HG03439 (cell line): ENCODE measurements at regions not wholly inside any gene's neighbourhood (a gene's known extent, or its start where the extent isn't known, plus 50 kb on each side); places are given as distances from the start of the nearest gene placed in this dataset.

Experiments
- ATAC-seq: cut with Tn5 transposase; IDR thresholded peaks from one replicate; pipeline ENCODE4 v1.9.1; 2021; ENCODE audit warnings: mild to moderate bottlenecking, moderate library complexity; ENCODE audit not compliant: unreplicated experiment

DNA sequence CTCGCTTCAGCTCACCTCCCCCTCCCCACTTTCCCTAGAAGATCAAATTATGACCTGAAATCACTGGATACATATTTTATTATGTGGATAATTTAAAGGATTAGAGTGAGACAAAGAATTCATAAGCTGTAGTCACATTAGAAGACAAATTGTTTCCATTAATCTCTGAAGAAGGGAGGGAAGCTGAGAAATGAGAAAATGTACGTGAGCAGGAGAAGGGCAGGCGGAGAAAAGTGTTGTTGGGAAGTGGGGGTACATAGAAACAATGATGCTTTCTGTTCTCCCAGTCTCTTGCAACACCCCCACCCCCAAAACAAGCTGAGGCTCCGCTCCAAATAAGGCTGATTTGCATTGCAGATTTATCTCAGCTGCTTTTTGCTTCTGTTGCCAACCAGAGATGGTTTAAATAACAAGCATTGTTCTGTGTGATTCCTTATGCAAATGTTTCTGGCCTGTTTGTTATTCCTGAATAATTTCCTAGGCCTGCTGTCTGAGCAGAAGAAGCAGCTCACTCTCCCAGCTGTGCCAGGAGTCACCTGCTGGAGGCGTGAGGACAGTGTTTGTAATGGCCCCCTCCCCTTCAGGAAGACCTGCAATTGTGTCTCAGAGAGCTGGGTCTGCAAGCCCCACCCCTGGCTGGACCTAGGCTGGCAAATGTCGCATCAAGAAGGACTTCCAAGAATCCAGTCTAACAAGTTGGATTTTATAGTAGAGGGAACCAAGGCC, 121.8 kb upstream of the TNR start:
- ATAC-seq = no peak

DNA sequence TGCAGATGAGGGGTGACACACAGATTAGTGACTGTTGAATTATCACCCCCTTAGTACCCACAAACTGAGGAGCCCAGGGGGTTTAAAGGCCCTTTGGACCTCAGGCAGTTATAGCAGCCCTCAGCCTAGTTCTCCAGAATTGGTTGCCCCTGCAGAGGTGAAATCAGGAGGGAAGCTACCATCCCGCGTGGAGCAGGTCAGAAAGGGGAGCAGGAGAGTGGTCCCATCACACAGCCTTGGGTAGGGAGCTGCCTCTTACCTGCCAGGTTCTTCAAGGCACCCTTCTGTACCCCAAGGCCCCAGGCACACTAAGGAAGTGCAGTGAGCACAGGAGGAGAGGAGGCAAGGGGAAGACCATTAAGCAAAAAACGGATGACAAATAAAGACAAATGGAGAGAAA, 121.2 kb upstream of the TNR start:
- ATAC-seq = no peak

DNA sequence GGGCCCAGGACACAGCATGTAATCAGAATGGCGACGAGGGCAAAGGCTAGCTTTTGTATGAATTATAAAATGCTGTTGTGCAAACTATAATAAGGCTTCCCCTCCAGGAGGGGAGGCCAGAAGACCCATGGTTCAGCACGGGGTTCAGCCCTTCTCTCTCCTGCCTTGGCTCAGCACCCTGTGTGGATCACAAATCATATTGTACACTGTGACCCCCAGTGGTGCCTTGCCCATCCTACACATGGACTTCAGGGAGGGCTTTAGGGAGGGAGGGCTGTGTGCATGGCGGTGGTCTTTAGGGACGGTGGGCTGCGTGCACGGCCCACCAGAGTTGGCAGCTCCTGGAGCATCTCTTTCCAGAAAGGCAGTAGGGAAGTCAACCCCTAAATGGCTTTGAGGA, 120.8 kb upstream of the TNR start:
- ATAC-seq = no peak

DNA sequence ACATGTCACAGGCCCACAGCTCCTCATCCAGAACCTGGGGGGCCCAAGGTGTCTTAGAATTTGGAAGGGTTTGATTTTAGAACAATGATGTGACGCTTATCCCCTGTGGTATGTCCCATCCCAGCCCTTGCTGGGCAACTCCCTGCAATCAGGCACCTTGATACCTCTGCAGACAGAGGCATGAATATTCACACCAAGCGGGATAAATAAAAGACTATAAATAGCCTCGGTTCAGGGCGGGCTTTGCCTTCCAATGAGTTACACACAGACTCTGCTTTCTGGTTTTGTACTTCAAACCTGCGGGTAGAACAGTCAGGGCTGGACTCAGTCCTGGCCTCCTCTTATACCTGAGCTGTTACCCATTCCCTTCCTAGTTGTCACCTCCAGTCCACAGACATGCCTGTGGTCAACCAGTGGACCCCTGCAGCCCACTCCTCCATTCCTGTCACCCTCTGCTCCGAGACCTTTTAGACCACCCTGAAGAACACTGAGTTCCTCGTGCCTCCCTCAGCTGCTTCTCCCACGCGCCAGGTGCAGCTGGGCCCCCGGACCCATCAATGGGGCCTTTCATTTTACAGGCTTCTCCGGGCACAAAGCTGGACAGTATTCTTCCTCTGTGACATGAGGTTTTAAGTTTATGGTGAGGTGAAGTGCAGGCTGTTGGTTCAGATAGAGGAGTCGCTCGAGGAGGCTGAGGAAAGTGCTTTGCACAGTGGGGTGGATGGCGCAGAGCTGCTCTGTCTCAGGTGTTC, 120.1 kb upstream of the TNR start:
- no peak for ATAC-seq

DNA sequence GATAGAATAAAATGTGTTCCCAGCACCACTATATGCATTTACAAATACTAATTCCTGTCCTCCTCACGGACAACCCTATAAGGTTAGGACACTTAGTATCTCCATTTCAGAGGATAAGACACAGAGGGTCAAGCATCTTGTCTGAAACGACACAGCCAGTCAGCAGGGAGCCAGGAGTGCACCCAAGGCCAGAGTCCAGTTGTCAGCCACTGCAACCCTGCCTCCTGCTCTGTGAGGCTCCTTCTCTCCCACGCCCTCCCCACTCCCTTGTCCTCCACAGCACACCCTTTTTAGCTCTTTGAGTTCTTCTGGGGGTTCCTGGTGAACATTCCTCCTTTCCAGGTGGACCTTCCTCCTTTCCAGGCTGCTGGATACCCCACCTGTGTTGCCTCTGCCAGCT, 119.0 kb upstream of the TNR start:
- ATAC-seq = no peak

DNA sequence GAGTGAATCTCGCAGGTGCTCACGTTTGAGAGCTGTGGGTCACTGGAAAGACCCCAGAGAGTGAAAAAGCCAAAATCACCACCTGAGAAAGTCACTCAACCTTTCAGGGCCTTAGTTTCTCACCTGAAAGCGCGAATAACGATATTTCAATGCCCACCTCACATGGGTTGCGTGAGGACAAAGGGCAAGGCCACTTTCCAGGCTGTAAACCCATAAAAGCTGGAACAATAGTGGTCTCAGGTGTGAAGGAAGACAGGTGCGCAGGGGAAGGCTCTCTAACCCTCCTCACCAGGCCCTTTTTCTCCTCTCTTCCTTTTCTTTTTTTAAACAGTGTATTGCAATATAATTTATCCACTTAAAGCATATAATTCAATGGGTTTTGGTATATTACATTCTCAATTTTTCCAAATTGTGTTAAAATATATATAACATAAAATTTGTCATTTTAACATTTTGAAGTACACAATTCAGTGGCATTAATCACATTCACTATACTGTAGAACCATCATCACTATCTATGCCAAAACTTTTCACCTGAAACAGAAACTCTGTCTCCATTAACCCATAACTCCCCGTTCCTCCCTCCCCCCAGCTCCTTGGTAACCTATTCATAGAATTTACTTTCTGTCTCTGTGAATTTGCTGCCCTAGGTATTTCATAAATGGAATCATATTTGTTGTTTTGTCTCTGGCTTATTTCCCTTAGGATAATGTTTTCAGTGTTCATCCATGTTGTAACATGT, 118.4 kb upstream of the TNR start:
- ATAC-seq = no peak

DNA sequence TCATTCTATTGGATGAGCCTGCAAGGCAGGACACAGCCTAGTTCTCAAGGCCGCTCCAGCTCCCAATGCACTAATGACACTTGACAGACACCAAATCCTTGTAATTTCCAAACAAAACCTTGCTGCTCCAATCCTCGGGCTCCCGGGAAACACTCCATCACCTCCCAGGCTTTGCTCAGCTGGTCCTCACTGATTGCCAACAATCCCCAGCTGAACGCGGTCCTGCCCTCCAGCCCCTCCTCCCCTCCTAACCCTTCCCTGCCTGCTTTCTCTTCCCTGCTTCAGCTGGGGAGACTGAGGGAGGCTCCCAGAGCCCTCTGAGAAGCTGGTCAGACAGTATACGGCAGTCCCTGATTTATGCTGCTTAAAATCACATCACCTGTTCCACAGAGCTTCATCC, 114.4 kb upstream of the TNR start:
- ATAC-seq = no peak

DNA sequence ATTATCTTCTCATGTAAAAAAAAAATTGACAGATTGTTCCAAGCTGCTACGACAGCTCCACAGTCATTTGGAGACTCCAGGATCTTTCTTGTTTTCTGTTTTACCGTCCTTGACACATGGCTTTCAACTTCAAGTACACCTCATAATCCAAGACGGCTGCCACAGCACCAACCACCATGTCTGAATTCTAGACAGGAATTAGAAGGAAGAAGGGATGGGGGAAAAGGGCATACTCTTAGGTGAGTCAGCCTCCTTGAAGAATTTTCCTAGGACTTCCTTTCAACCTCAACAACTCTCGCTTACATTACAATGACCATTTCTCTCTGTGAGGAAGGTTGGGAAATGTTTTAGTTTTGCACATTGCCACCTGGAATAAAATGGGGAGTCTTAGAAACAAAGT, 110.3 kb upstream of the TNR start:
- no peak for ATAC-seq

DNA sequence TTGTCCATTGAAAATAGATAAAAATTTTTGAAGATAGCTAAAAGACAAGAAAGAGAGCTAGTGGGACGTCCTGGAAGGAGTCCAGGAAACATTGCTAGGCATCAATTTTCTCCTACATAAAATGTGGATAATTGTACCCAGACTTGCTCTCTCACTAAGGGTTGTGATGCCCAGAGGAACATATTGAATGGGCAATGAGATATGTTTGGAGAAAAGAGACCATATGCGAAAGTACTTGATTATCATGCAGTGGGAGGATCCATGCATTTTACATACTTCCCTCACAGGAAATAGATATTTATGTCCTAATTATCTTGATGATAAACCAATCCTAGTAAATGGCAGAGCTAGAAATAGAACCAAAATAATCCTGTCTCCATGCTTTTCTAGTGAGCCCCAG, 108.4 kb upstream of the TNR start:
- no peak for ATAC-seq

DNA sequence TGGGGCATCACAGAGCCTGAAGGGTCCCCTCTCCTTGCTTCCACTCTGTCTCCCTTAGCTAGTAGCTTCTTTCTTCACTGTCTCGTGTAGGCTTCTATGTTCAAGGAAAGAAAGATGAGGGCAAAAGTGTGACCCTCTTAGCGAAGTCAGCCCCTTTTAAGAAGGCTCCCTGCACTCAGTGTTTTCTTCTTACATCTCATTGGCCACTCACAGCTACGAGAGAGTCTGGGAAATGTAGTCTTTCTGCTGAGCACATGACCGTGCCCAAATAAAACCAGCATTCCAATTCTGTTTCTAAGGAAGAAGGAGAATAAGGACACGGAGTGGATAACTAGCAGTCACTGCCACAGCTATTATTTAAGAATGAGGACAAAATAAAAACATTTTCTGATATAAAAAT, 104.9 kb upstream of the TNR start:
- ATAC-seq = no peak

DNA sequence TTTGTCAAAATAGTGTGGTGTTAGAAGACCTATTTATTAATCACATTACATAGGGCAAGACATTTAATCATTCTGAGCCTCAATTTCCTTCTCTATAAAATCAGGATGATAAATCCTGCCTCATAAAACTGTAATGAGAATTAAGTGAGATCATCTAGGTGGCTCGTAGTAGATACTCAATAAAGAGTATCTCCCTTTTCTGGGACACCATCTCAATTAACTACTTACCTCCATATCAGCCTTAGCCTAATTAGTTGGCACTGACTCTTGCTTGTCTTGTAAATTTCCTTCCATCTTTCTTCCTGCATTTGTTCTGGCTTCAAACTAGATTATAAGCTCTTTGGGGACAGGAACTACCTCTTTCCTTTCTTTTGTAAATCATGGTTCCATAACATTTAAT, 102.6 kb upstream of the TNR start:
- ATAC-seq = no peak

DNA sequence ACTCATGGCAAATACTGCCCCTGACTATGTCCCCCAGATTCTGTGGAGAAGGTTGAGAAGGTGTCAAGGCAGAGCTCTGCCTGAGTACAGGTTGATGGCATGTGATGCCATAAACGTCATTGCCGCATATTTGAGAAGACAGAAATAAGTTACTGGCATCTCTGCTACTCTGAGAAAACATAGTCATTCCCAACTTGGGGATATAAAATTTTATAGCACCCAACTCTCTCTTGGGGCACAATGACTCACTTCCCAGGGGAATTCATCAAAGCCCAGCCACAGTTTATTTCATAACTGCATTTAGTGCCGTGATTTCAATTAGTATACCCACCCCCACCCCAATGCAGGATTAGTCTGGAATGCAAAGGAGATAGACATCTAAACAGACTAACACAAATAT, 101.9 kb upstream of the TNR start:
- ATAC-seq = no peak

DNA sequence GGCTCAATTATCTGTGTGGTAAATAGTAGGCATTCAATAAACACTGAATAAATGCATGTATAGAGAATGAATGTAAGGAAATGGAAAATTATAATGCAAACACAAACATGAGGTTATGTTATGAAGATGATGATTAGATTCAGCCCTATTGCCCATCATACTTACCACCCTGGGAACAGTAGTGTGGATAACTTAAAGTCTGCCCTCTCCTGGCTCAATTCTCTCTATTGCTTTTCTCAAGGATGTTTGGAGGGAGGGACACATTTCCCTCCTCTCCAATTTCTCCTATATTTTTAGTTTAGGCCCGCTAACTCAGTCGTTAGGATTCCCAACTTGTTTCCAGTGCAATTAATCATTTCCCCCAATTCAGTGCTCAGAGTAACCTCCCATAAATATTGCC, 101.5 kb upstream of the TNR start:
- ATAC-seq = no peak

DNA sequence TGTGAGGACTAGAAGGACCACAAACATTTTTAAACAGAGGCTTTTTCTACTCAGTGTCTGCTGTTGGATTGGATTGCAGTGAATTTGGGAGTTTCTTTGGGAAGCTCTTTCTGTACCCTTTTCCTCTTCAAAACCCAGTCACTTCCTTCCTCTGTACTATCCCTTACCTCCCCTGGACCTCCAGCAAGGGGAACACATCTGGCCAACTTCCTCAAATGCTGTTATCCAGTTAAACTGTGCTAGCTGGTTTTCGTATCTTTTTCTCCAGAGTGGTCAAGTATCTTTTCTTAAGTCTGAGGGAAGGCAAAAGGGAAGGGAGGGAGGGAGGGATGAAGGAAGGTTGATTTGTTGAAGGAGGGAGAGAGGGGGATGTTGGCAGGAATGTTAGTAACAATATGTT, 99.2 kb upstream of the TNR start:
- no peak for ATAC-seq

DNA sequence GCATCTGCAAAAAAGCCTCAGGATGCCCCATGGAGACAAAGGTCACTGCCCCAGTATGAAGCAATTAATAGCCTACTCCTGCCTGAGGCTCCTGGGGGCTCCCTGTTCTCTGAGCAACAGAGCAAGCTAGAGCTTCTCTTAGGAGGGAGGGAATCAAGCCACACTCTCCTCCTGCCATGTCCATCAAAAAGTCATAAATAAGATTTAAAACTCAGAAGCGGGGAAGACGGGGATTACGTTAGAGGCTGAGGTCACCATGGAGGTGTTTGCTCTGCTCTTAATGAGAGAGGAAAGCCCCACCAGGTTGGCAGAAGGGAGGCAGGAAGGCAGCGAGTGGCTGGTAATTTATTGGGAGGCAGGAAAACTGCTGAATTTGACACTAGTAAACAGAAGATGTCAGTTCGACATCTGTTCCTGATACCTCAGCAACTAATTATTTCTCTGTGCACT, 98.4 kb upstream of the TNR start:
- ATAC-seq = no peak

DNA sequence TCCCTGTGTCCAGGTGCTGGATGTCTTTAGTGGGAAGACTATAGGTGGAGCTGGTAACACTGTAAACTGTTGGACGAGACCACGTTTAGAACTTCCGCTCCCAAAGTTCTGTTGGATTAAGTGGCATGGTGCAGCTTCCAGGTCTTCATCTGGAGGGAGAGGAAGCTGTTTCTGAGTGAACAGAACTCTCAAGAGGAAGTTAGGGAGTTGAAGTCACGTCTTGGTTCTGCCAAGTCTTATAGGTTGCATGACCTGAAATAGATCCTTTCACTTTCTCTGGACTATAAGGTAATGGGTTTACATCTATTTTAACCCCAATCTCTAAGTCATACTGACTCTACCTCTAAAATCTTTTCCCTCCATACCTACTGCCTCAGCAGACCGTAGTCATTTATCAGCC, 97.4 kb upstream of the TNR start:
- ATAC-seq = no peak

DNA sequence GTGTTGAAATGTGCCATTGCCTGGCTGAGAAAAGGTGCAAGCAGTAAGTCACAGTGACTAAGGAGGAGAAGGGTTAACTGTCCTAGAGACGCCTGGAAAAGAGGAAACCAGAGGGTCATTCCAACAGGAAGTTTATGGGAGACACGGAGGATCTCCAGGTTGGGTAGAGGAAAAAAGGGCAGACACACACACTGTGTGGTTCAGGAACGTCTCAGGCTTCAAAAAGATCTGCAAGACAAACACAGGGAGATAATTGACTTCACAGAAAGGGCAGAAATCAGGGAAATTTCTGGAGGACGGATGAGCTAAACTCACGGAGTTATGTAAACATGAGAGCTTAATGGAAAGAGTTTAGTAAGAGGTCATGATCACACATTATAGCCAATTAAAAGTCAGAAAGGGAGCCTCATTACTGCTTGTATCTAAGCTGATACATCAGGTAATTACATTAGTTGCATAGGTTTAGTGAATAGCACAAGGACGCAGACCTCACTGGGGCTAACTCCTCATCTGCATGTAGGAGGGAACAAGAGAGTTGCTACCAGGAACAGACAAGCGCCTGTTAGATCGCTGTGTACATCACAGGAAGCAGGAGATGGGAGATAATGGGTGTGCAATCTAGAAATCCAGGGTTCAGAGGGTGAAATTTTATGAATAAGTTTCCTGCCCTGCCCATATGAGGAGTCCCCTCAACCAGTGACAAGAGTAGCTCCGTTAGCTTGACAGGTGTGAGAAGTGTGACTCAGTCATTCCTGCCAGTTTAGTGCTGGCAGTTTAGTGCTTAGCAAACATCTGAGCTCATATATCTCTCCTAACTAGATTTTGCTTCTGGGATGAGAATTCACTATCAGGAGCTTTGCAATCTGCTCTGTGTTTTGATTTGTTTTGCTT, 96.6 kb upstream of the TNR start:
- no peak for ATAC-seq

DNA sequence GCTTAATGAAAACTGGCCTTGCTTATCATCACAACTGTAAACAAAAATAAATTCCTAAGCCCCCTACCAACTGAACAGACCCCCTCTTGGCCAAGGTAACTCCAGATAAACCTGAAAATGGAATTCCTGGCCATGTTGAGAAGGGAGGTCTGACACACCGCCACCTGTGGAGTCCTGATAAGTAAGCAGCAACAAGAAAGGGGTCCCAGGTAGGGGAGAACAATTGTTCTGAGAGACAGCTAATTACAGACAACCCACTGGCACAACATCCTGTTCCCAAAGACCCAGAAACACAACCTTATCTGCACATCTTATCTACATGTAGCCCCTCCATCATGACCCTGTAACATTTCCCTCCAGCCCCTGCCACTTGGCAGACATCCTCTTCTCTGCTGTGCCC, 91.2 kb upstream of the TNR start:
- no peak for ATAC-seq

DNA sequence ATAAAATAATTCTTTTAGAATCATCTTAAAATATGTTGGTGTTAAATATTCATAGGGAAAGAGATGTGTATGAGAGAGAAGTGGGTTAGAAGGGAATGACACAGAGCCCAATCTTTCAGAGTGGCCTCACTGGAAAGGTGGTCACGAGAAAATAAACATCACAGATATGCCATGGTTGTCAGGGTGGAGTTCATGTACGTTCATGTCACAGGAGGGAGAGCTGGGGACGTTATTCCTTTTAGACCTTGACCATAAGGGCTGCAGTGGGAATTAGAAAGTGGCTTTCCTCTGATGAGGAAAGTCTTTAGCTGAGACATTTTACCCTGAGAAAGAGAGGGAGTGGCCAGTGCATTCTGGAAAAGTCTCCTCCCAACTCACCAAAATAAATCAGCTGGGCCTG, 90.6 kb upstream of the TNR start:
- no peak for ATAC-seq

DNA sequence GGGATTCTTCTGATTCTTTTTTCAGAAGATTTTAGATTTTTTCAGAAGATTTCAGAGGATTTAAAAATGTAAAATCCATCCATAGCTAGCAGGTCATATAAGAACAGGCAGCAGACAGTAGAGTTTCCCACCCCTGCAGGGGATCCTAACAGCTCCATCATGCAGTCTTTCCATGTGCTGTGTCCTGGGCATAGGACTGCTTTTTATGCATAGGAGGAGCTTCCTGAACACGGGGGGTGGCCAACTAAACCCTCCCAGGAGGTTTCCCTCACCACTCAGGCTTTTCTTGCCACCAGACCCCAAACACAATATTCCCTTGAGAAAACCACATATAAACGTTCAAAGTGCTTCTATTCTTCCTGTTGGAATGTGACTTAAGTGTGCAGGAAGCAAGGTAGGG, 90.1 kb upstream of the TNR start:
- ATAC-seq = no peak

DNA sequence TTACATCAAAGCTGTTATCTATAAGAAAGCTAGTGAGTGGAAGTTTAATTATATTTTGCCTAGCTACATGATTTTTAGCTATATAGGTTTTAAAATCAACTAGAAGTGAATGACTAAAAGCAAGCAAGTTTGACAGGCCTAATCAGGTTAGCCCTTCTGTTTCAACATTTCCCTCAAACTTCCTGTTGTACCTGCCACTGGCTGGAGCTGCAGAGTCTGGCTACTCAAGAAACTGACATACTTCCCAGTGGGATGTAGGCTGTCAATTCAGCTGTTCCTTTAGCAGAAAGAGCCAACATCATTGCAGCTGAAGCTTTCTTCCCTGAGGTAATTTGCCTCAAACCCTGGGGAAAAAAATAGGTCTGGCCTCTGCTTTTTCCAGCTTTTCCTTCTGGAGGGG, 87.1 kb upstream of the TNR start:
- no peak for ATAC-seq
